ENCODE measurements at regions not wholly inside any gene's neighbourhood (a gene's known extent, or its start where the extent isn't known, plus 50 kb on each side); places are given as distances from the start of the nearest gene placed in this dataset.
A peak's percentile ranks its signal among the peaks of the same experiment; 100 is the strongest.

- Histone ChIP-seq H3K27ac (no peak overlapping the region), H3K27me3 (replicated peaks; ENCODE audit: insufficient read depth) (no peaks in the 10 kb centered on the region), H3K36me3 (no peaks in the 10 kb centered on the region), H3K4me1 (ENCODE audit: control insufficient read depth in 1 of 2, low read depth in 2 of 2) (no peaks in the 10 kb centered on the region), H3K4me3 (no peak overlapping the region), H3K9me3 (no peaks in the 10 kb centered on the region)
- ATAC-seq (ENCODE audit: insufficient number of reproducible peaks, low FRiP score, low read depth), result no peak
- no peak for TF ChIP-seq CTCF (IDR thresholded peaks at IDR 0.05)
- no peak for DNase-seq (ENCODE audit: low spot score)
Observed at GRCh38 chr4:13118633-13119032, 365.5 kb downstream of the RAB28 start.

- no peak for DNase-seq (ENCODE audit: low spot score)
- no peaks in the 10 kb centered on the region for H3K27me3 ChIP-seq (replicated peaks; ENCODE audit: insufficient read depth)
- H3K36me3 ChIP-seq, result no peaks in the 10 kb centered on the region
- H3K4me3 ChIP-seq, result no peak overlapping the region
- H3K27ac ChIP-seq, result no peak overlapping the region
- no peak for ATAC-seq (ENCODE audit: insufficient number of reproducible peaks, low FRiP score, low read depth)
- no peaks in the 10 kb centered on the region for H3K9me3 ChIP-seq
- H3K4me1 ChIP-seq (ENCODE audit: control insufficient read depth in 1 of 2, low read depth in 2 of 2), result no peaks in the 10 kb centered on the region
- TF ChIP-seq CTCF (IDR thresholded peaks at IDR 0.05), result no peak
Observed at GRCh38 chr4:13117185-13117584, 367.0 kb downstream of the RAB28 start.

DNA sequence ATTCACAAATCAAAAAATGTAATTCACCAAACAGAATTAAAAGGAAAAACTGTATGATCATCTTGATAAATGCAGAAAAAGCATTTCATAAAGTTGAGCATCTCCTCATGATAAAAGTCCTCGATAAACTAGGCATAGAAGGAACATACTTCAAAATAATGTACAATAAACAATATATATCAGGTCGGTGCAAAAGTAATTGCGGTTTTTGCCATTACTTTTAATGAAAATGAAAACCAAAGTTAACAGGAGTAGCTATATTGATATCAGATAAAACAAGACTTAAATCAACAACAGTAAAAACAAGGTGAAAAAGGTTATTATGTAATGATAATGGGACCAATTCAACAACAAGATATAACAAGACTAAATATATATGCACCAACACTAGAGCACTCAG is 372.1 kb downstream of the RAB28 start:
- Histone ChIP-seq H3K4me3 (no peak overlapping the region), H3K27me3 (replicated peaks; ENCODE audit: insufficient read depth) (no peaks in the 10 kb centered on the region), H3K36me3 (no peaks in the 10 kb centered on the region), H3K27ac (no peak overlapping the region), H3K9me3 (no peaks in the 10 kb centered on the region), H3K4me1 (ENCODE audit: control insufficient read depth in 1 of 2, low read depth in 2 of 2) (peaks cover 7 to 19% of the 10 kb centered on the region in 2 donors)
- no peak for TF ChIP-seq CTCF (IDR thresholded peaks at IDR 0.05)
- ATAC-seq (ENCODE audit: insufficient number of reproducible peaks, low FRiP score, low read depth), result no peak
- no peak for DNase-seq (ENCODE audit: low spot score)

GRCh38 chr4:13109536-13109935 is 374.6 kb downstream of the RAB28 start:
- DNase-seq (ENCODE audit: low spot score) (no peak), ATAC-seq (ENCODE audit: insufficient number of reproducible peaks, low FRiP score, low read depth) (no peak)
- Histone ChIP-seq H3K9me3 (no peaks in the 10 kb centered on the region), H3K36me3 (no peaks in the 10 kb centered on the region), H3K4me1 (ENCODE audit: control insufficient read depth in 1 of 2, low read depth in 2 of 2) (peaks cover 7 to 19% of the 10 kb centered on the region in 2 donors), H3K27me3 (replicated peaks; ENCODE audit: insufficient read depth) (no peaks in the 10 kb centered on the region), H3K27ac (peak overlapping the region in 1 of 2 donors; percentile 58), H3K4me3 (no peak overlapping the region)
- no peak for TF ChIP-seq CTCF (IDR thresholded peaks at IDR 0.05)

DNA sequence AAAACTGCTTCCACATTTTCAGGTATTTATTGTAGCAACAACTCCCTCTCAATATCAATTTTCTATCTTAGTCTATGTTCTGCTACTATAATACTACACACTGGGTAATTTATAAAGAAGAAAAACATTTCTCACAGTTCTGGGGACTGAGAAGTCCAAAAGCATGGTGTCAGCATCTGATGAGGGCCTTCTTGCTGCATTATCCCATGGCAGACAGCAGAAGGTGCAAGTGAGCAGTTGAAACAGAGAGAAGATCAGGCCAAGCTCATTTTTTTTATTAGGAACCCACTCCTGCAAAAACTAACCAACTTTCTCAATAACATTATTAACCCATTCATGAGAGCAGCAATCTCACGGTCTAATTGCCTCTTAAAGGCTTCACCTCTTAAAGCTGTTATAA is 376.0 kb downstream of the RAB28 start:
- no peaks in the 10 kb centered on the region for H3K9me3 ChIP-seq
- peaks cover 7 to 19% of the 10 kb centered on the region in 2 donors for H3K4me1 ChIP-seq (ENCODE audit: control insufficient read depth in 1 of 2, low read depth in 2 of 2)
- H3K4me3 ChIP-seq, result no peak overlapping the region
- TF ChIP-seq CTCF (IDR thresholded peaks at IDR 0.05), result no peak
- ATAC-seq (ENCODE audit: insufficient number of reproducible peaks, low FRiP score, low read depth), result no peak
- H3K36me3 ChIP-seq, result no peaks in the 10 kb centered on the region
- no peak overlapping the region for H3K27ac ChIP-seq
- H3K27me3 ChIP-seq (replicated peaks; ENCODE audit: insufficient read depth), result no peaks in the 10 kb centered on the region
- no peak for DNase-seq (ENCODE audit: low spot score)
